Keratinocyte (primary cell): ENCODE measurements at regions not wholly inside any gene's neighbourhood (a gene's known extent, or its start where the extent isn't known, plus 50 kb on each side); places are given as distances from the start of the nearest gene placed in this dataset.

Source experiments
- DNase-seq: peaks from one replicate; pipeline ENCODE4 v3.0.0-alpha.2; 2011; ENCODE audit warnings: low read depth, missing footprints, low spot score
- FAIRE-seq: peaks from 2 replicates; lab custom pipeline; 2011; peaks lifted over from hg19 to GRCh38; lab: Jason Lieb, UNC
- H2AFZ ChIP-seq: 2 replicates; pipeline ENCODE4 v1.6.0; 2012; ENCODE audit warnings: low read length, control low read depth, inconsistent platforms; ENCODE audit not compliant: control insufficient read depth
- H3K27ac ChIP-seq: 2 replicates; pipeline ENCODE4 v1.5.1; 2011; ENCODE audit warnings: low read length; ENCODE audit not compliant: control insufficient read depth, insufficient read depth
- H3K27me3 ChIP-seq: 3 replicates; pipeline ENCODE4 v1.6.0; 2011; ENCODE audit warnings: low read length; ENCODE audit not compliant: control insufficient read depth, insufficient read depth; ENCODE audit errors: extremely low read depth
- H3K36me3 ChIP-seq, 2 experiments: 2 replicates in 1 of 2; 3 replicates in 1 of 2; pipeline ENCODE4 v1.5.1; 2011; ENCODE audit warnings: low read length in 2 of 2, mild to moderate bottlenecking in 1 of 2; ENCODE audit not compliant: control insufficient read depth in 2 of 2, insufficient read depth in 2 of 2; ENCODE audit errors: extremely low read depth in 1 of 2
- H3K4me1 ChIP-seq: 3 replicates; pipeline ENCODE4 v1.5.1; 2011; ENCODE audit warnings: low read length; ENCODE audit not compliant: control insufficient read depth, insufficient read depth; ENCODE audit errors: extremely low read depth
- H3K4me2 ChIP-seq: 3 replicates; pipeline ENCODE4 v1.6.0; 2011; ENCODE audit warnings: low read depth, low read length; ENCODE audit not compliant: control insufficient read depth, insufficient read depth; ENCODE audit errors: extremely low read depth
- H3K4me3 ChIP-seq, 3 experiments: fragments of 200-600 bp in 1 of 3; sonication (generic) in 1 of 3; 2 replicates in 2 of 3; 3 replicates in 1 of 3; pipeline ENCODE4 v1.5.1; 2011 to 2016; ENCODE audit warnings: low read length in 3 of 3, mild to moderate bottlenecking in 3 of 3, control low read depth in 2 of 3, inconsistent platforms in 1 of 3, low read depth in 1 of 3, mixed read lengths in 1 of 3, mixed run types in 1 of 3, moderate library complexity in 1 of 3; ENCODE audit not compliant: control insufficient read depth in 2 of 3, insufficient read depth in 2 of 3; ENCODE audit errors: extremely low read depth in 1 of 3
- H3K79me2 ChIP-seq: 2 replicates; pipeline ENCODE4 v1.6.0; 2012; ENCODE audit warnings: low read length; ENCODE audit not compliant: control insufficient read depth, insufficient read depth
- H3K9ac ChIP-seq: 3 replicates; pipeline ENCODE4 v1.6.0; 2011; ENCODE audit warnings: low read length; ENCODE audit not compliant: control insufficient read depth, insufficient read depth; ENCODE audit errors: extremely low read depth
- H3K9me1 ChIP-seq: 3 replicates; pipeline ENCODE4 v1.6.0; 2011; ENCODE audit warnings: low read length; ENCODE audit not compliant: control insufficient read depth, insufficient read depth; ENCODE audit errors: extremely low read depth
- H3K9me3 ChIP-seq: 2 replicates; pipeline ENCODE4 v1.5.1; 2012; ENCODE audit warnings: low read depth, low read length; ENCODE audit not compliant: control insufficient read depth
- H4K20me1 ChIP-seq: 3 replicates; pipeline ENCODE4 v1.6.0; 2011; ENCODE audit warnings: low read length; ENCODE audit not compliant: control insufficient read depth, insufficient read depth; ENCODE audit errors: extremely low read depth
- EZH2 ChIP-seq: IDR thresholded peaks from one replicate; pipeline ENCODE4 v1.6.1; 2012; ENCODE audit warnings: inconsistent platforms, mild to moderate bottlenecking, low read length, moderate library complexity
- dilution Hi-C: fragments of 300-500 bp; cut with MboI; formaldehyde crosslinking; loops from one replicate; pipeline ENCODE4 v1.7.0; 2020; ENCODE audit warnings: low sequenced_read_pairs; ENCODE audit not compliant: extremely low pct_ligation_motif_present
- TF ChIP-seq, protein P1 (sequence below), 3 experiments: IDR thresholded peaks in 1 of 3; conservative IDR thresholded peaks in 1 of 3; optimal IDR thresholded peaks in 1 of 3; 2 replicates in 2 of 3; 3 replicates in 1 of 3; pipeline versions ENCODE3 to v1.5.1; 2011; ENCODE audit warnings: low read length in 3 of 3, mild to moderate bottlenecking in 3 of 3, moderate library complexity in 2 of 3, control low read depth in 1 of 3, inconsistent platforms in 1 of 3; ENCODE audit not compliant: insufficient read depth in 2 of 3; ENCODE audit errors: extremely low read depth in 1 of 3

DNA sequence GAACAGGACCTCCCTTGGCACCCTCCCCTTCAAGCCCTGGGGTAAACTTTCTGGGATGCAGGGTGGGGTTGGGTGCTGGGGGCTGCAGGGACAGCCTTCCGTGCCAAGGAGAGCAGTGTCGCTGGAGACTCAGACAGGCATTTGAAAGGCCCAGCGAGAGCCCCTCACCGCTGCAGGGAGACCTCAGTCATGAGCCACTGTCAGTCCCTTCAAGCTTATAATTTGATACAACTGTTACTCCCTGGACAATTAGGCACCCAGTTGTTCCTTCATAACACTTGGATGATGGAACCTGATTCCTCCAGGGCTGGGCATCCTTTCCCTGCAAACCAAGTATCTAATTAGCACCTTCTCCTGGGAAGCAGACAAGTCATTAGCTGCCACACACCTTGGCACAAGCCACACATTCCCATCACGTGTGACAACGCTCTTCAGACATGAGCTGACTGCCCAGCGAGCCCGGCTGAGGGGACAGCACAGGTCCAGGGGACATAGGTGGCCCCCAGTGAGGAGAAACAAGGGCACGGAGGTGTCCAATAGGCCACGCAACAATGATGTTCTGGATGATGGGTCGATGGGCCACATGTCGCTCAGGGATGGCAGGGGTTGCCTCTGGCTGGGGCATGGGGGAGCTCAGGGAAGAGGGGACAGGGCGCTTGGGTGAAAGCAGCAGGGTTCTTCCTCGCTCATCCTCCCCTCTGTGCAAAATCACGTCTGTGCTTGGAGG lies 59.6 kb downstream of the KCNF1 start:
- H3K4me3 ChIP-seq = no peak overlapping the region
- dilution Hi-C loops = no loop called here
- H3K79me2 ChIP-seq = no peaks in the 10 kb centered on the region
- H3K4me2 ChIP-seq = no peak overlapping the region
- no peak for TF ChIP-seq EZH2
- TF ChIP-seq, protein P1, sequence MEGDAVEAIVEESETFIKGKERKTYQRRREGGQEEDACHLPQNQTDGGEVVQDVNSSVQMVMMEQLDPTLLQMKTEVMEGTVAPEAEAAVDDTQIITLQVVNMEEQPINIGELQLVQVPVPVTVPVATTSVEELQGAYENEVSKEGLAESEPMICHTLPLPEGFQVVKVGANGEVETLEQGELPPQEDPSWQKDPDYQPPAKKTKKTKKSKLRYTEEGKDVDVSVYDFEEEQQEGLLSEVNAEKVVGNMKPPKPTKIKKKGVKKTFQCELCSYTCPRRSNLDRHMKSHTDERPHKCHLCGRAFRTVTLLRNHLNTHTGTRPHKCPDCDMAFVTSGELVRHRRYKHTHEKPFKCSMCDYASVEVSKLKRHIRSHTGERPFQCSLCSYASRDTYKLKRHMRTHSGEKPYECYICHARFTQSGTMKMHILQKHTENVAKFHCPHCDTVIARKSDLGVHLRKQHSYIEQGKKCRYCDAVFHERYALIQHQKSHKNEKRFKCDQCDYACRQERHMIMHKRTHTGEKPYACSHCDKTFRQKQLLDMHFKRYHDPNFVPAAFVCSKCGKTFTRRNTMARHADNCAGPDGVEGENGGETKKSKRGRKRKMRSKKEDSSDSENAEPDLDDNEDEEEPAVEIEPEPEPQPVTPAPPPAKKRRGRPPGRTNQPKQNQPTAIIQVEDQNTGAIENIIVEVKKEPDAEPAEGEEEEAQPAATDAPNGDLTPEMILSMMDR (optimal IDR thresholded peaks at IDR 0.05 in 1 of 3, IDR thresholded peaks at IDR 0.05 in 1 of 3, conservative IDR thresholded peaks at IDR 0.05 in 1 of 3; ENCODE audit: extremely low read depth in 1 of 3, insufficient read depth in 2 of 3, low read length in 3 of 3) = no peak
- no peak overlapping the region for H3K27ac ChIP-seq
- no peaks in the 10 kb centered on the region for H4K20me1 ChIP-seq
- no peak overlapping the region for H3K9ac ChIP-seq
- no peak for DNase-seq
- peaks cover 18% of the 10 kb centered on the region for H3K27me3 ChIP-seq
- H3K9me1 ChIP-seq = no peaks in the 10 kb centered on the region
- H3K4me1 ChIP-seq = no peaks in the 10 kb centered on the region
- H2AFZ ChIP-seq = no peak overlapping the region
- FAIRE-seq = no peak
- H3K36me3 ChIP-seq = no peaks in the 10 kb centered on the region
- no peaks in the 10 kb centered on the region for H3K9me3 ChIP-seq

DNA sequence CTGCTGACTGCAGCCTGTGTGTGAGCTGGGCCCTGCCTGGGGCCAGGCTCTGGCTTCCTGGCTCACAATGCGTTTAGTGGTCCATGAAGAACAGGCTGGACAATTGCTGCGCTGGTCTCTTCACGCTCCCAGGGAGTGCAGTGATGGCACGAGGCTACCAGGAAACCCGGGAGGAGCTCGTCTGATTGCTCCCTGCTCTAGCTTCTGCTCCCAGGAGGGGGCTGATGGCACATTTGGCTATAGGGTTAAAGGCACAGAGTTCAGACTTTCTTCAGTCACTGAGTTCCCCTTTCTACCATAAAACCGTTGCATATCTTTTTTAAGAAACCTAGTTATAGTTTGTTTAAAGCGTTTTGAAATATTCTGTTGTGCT lies 60.1 kb downstream of the KCNF1 start:
- no peak for TF ChIP-seq EZH2
- TF ChIP-seq, protein P1 (optimal IDR thresholded peaks at IDR 0.05 in 1 of 3, IDR thresholded peaks at IDR 0.05 in 1 of 3, conservative IDR thresholded peaks at IDR 0.05 in 1 of 3; ENCODE audit: extremely low read depth in 1 of 3, insufficient read depth in 2 of 3, low read length in 3 of 3) = no peak
- peaks cover 16% of the 10 kb centered on the region for H3K27me3 ChIP-seq
- H3K27ac ChIP-seq = no peak overlapping the region
- no peak overlapping the region for H3K4me3 ChIP-seq
- no peaks in the 10 kb centered on the region for H3K9me3 ChIP-seq
- H3K9me1 ChIP-seq = no peaks in the 10 kb centered on the region
- no peak overlapping the region for H2AFZ ChIP-seq
- H3K4me2 ChIP-seq = no peak overlapping the region
- no peaks in the 10 kb centered on the region for H3K79me2 ChIP-seq
- H4K20me1 ChIP-seq = no peaks in the 10 kb centered on the region
- FAIRE-seq (no peak), DNase-seq (no peak)
- dilution Hi-C loops = no loop called here
- H3K9ac ChIP-seq = no peak overlapping the region
- no peaks in the 10 kb centered on the region for H3K4me1 ChIP-seq
- no peaks in the 10 kb centered on the region for H3K36me3 ChIP-seq
